ENCODE measurements at regions not wholly inside any gene's neighbourhood (a gene's known extent, or its start where the extent isn't known, plus 50 kb on each side); places are given as distances from the start of the nearest gene placed in this dataset.

DNA sequence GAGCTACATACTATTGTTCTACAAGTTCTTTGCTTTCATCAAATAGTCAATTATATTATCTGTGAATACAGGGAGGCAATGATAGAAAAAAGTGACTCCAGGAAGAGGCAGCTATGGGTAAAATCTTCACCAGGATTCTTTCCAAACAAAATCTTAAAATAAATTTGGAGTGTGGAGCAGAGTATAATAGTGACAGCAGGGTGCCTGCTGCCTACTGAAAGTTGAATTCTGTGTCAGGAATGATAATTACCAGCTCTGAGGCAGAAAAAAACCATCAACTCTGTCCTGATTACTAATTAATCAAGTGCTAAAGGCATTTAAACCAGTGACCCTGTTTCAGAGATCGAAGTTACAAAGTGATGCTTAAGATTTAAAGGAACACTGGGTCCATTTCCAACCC lies 148.0 kb downstream of the DIPK2A start:
- Histone ChIP-seq H3K4me3 (no peak overlapping the region), H3K36me3 (no peaks in the 10 kb centered on the region), H3K4me1 (no peaks in the 10 kb centered on the region), H3K9me3 (no peaks in the 10 kb centered on the region), H3K27ac (no peak overlapping the region), H3K27me3 (no peaks in the 10 kb centered on the region)
- FAIRE-seq (no peak), ATAC-seq (no peak), DNase-seq (no peak)
- intact Hi-C loops (cut with DNase I) = no loop called here
- WGBS, 2 donors = 32% methylated on average over 1 of the region's 1 CpG
- TF ChIP-seq, protein P1, sequence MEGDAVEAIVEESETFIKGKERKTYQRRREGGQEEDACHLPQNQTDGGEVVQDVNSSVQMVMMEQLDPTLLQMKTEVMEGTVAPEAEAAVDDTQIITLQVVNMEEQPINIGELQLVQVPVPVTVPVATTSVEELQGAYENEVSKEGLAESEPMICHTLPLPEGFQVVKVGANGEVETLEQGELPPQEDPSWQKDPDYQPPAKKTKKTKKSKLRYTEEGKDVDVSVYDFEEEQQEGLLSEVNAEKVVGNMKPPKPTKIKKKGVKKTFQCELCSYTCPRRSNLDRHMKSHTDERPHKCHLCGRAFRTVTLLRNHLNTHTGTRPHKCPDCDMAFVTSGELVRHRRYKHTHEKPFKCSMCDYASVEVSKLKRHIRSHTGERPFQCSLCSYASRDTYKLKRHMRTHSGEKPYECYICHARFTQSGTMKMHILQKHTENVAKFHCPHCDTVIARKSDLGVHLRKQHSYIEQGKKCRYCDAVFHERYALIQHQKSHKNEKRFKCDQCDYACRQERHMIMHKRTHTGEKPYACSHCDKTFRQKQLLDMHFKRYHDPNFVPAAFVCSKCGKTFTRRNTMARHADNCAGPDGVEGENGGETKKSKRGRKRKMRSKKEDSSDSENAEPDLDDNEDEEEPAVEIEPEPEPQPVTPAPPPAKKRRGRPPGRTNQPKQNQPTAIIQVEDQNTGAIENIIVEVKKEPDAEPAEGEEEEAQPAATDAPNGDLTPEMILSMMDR (IDR thresholded peaks at IDR 0.05) = no peak

DNA sequence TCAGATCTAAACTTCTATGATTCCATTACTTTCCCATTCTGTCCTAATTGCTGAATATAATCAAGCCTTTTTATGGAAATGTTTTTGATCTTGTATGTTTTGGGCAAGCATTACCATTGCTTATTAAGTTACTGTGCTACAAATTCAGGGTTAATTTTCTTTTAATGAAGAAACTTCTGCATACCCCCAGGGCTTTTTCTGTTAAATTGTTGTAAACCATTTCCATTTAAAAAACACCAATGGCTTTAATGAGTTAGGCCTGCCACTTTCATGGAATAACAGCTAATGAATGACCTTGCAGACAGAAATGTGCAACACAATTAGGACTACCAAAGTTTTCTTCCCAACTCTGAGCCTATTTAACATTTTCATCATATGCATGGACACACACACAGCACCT lies 150.0 kb downstream of the DIPK2A start:
- no peak overlapping the region for H3K4me3 ChIP-seq
- TF ChIP-seq, protein P1 (IDR thresholded peaks at IDR 0.05) = no peak
- FAIRE-seq (no peak), ATAC-seq (no peak), DNase-seq (no peak)
- H3K27me3 ChIP-seq = no peaks in the 10 kb centered on the region
- no peak overlapping the region for H3K27ac ChIP-seq
- H3K36me3 ChIP-seq = no peaks in the 10 kb centered on the region
- no peaks in the 10 kb centered on the region for H3K9me3 ChIP-seq
- no peaks in the 10 kb centered on the region for H3K4me1 ChIP-seq
- intact Hi-C loops (cut with DNase I) = no loop called here

DNA sequence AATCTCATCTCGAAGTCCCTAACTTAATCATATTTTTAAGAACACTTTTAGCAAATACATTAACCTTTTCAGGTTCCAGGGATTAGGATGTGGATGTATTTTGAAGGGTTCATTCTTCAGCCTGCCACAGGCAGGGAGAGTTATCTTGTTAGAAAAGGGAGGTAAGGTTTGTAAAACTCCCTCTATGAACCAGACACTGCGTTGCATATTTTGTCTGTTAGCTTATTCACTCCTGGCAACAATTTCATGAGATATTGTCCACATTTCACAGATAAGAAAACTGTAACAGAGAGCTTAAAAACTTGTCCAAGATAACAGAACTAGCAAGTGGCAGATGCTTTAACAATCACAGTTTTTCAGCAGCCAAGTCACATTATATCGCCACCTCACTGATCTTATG lies 155.4 kb downstream of the DIPK2A start:
- no peak for ATAC-seq
- no peak overlapping the region for H3K4me3 ChIP-seq
- no peak for FAIRE-seq
- no peak overlapping the region for H3K27ac ChIP-seq
- intact Hi-C loops (cut with DNase I) = no loop called here
- WGBS, 2 donors = 42 to 48% methylated on average over 3 of the region's 3 CpGs
- H3K9me3 ChIP-seq = no peaks in the 10 kb centered on the region
- TF ChIP-seq, protein P1 (IDR thresholded peaks at IDR 0.05) = no peak
- H3K27me3 ChIP-seq = no peaks in the 10 kb centered on the region
- H3K4me1 ChIP-seq = peaks cover 0 to 4% (median 0%) of the 10 kb centered on the region in 3 donors
- no peak for DNase-seq
- H3K36me3 ChIP-seq = no peaks in the 10 kb centered on the region

DNA sequence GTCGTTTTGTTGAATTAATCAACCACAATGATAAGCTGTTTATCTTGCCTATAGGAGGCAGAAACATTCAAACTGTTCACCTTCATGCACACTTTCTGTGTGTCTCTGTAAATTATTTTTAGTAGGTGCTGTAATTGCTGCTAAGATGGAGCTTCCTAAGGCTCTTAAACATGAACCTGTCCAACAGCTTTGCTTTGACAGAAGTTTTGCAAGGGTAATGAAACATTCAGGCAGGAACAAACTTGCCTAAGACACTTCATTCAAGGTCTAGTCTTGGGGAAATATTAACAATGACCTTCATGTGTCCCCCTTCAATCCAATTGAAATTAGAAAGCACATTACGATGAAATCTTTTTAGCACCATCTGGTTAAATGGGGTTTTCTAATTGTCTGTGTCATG lies 156.1 kb downstream of the DIPK2A start:
- TF ChIP-seq, protein P1 (IDR thresholded peaks at IDR 0.05) = no peak
- no peaks in the 10 kb centered on the region for H3K27me3 ChIP-seq
- no peaks in the 10 kb centered on the region for H3K9me3 ChIP-seq
- ATAC-seq = peak in 1 of 4 donors; percentile 13
- H3K36me3 ChIP-seq = no peaks in the 10 kb centered on the region
- peaks cover 0 to 4% (median 0%) of the 10 kb centered on the region in 3 donors for H3K4me1 ChIP-seq
- intact Hi-C loops (cut with DNase I) = no loop called here
- DNase-seq = no peak
- H3K27ac ChIP-seq = no peak overlapping the region
- H3K4me3 ChIP-seq = no peak overlapping the region
- FAIRE-seq = no peak
- 47 to 56% methylated on average over 2 of the region's 2 CpGs for whole genome bisulfite sequencing, 2 donors

DNA sequence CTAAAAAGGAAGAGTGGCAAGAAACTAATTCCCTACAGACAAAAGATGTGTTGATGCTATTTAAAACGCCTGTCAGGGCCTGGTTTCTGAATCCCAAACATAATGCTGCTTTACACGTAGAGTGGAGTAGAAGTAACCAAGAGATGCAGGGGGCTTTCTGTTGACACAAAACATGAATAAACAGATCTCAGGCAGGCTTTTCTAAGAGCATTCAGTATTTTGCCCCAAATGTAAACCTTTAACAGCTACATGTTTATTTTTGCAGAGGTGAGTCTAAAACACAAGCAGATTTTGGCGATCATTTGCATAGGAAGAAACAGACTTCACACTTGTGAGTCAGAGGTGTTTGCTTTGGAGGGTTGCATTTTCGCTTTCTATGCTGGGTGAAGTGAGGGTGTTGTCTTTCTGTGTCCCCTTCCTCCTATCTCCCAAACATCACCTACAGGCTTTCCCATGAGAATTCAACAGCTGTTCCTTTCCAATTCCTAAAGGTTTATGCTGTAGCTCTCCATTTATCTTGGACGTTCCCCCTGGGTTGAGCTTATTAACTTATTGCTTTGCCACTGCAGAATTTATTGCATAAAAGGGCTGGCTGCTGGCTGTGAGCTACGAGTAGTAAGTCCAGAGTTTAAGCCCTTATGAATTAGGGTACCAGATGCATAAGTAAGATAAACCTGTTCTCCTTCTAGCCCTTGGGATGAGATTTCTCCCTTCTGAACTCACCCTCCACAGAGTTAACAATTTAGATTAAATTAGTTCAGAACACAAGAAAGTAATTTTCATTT lies 156.7 kb downstream of the DIPK2A start:
- FAIRE-seq = no peak
- peak in 2 of 4 donors; percentile 58 to 62 for ATAC-seq
- intact Hi-C loops (cut with DNase I) = no loop called here

More for the DNA sequence above, 156.7 kb downstream of the DIPK2A start:
- no peak overlapping the region for H3K27ac ChIP-seq
- no peak for DNase-seq
- H3K4me3 ChIP-seq = no peak overlapping the region
- WGBS, 2 donors = 61 to 64% methylated on average over 6 of the region's 6 CpGs
- H3K36me3 ChIP-seq = no peaks in the 10 kb centered on the region
- TF ChIP-seq, protein P1 (IDR thresholded peaks at IDR 0.05) = no peak
- H3K27me3 ChIP-seq = no peaks in the 10 kb centered on the region
- H3K9me3 ChIP-seq = no peaks in the 10 kb centered on the region
- peaks cover 0 to 4% (median 0%) of the 10 kb centered on the region in 3 donors for H3K4me1 ChIP-seq
